GM18909 (cell line): ENCODE measurements at regions not wholly inside any gene's neighbourhood (a gene's known extent, or its start where the extent isn't known, plus 50 kb on each side); places are given as distances from the start of the nearest gene placed in this dataset.
"Not testable (repeated sequence)": the region's sequence is repeated elsewhere in the genome, so short reads cannot be mapped to it uniquely, and the experiment has no call there.

ENCODE experiments used
- ATAC-seq: cut with Tn5 transposase; IDR thresholded peaks from one replicate; pipeline ENCODE4 v1.9.1; 2021; ENCODE audit warnings: mild to moderate bottlenecking; ENCODE audit not compliant: unreplicated experiment, poor library complexity

DNA sequence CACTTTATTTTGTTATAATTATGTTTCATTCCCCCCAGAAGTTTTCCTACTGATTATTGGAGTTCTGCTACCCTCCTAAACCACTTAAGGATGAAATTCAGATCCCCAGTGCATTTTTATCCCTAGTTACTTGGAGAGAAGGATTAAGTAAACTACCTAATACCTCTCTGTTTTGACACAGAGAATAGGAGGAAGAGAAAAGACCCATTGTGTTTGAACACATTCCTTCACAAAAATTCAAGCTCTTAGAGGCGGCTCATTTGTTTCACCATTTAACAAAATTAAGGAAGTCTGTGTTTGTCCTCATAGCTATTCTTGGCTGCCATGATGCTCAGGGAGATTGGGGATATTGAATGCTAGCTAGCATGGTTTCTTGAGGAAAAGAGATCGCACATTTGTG is 492.6 kb downstream of the EBF1 start:
- ATAC-seq: no peak

DNA sequence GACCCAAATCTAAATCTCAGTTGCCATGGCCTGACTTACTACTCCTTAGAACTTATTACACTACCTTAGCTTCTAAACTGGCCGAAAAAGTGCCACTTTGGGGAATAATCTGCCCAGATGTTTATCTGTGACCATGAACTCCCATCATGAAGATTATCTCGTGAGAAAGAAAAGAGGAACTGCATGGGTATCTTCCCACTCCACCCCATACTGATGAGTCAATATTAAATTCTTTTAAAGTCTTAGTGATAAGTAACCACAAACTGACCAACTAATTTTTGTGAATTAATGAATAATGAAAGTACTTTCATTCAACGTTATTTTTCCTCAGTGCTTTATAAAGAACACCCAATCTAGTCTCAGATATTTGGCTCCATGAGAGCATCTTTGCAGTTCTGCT is 493.5 kb downstream of the EBF1 start:
- no peak for ATAC-seq

DNA sequence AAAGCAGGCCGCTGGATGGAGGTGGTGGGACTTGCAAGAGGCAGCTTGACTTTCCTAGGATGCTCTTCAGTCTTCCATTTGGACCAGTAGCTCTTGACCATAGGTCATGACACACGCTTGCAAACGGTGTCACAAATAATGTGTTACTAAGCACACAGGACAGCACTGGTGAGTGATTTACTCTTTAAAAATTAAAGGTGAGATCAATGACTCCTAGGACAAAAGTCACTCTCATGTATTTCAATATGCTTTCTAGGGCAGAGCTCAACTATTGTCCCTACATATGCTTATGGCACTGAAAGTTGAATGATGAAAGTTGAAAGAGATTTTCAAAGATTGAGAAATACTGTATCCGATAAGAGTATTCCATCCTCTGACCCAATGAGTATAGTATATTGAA is 496.7 kb downstream of the EBF1 start:
- ATAC-seq: no peak

DNA sequence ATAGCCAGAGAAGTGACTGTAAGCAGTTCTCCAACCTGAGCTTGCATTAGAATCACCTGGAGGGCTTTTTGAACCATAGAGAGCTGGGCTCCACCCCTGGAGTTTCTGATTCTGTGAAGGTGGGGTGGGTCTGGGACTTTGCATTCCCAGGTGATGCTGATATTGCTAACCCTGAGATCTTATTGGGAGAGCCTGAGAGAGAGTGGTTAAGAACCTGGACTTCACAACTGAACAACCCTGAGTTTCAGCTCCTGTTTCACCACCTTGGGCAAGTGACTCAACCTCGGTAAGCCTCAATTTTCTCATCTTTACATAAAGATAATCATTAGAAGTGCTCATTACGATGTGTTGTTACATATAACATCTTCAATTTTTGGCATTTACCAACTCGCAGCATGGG is 498.6 kb downstream of the EBF1 start:
- ATAC-seq: no peak

DNA sequence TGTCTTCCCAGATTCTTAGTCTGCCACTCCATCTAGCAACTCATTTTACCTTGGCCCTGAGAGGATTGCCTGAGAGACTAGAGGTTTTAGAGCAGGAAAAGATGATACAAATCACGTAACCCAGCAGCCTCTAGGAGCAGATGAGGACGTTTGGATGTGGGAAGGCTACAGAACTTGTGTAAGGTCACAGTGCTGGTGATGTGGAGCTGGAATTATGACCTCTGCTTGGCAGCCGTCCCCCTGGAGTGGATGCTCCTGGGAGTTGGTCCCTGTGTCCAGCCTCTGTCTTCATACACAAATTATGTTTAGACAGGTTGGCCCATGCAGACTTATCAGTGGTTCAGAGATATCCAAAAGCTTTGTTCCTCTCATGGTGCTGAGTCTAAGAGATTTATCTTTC is 499.0 kb downstream of the EBF1 start:
- ATAC-seq: no peak

DNA sequence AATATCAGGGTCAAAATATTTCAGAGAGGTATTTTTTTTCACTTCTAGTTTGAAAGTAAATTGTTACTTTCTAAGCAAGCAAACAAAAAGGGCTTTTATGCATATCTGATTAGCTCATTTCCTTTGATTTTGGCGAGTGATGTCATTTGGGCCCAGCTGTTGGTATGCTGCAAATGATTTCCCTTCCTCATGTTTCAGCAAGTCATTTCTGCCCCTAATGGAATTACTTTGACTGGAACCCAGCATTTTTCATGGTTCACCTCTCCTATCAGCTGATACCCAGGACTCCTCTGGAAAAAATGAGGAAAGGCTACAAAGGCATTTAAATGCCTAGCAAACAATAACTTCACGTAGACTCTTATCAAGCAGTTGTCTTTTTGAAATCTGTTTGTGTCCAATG is 500.6 kb downstream of the EBF1 start:
- no peak for ATAC-seq

DNA sequence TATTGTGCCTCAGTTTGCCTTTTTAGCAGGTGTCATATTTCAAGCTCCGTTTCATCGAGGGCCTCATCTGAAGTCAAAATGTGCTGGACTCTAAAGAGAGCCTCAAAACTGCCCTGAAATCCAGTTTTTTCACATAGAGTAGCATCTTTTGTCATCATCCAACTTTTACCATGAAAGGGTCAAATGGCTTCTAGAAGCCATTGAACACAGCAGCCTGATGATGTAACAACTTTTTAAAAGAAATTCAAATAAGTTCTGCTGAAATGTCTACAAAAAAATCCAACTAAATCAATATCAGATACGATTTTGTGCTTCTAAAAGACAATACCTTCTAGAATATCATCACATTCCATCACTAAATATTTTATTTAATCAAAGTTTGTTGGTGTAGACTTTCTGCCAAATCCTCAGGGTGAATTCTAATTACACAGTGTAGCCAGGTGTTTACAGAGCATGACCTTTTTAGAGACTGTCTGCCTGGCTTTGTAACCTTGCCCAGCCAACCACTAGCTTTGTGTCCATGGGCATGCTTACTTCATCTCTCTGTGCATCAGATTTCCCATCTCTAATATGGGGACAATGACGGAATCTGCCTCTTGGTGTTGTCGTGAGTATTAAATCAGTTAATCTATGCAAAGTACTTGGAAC is 505.0 kb downstream of the EBF1 start:
- no peak for ATAC-seq

DNA sequence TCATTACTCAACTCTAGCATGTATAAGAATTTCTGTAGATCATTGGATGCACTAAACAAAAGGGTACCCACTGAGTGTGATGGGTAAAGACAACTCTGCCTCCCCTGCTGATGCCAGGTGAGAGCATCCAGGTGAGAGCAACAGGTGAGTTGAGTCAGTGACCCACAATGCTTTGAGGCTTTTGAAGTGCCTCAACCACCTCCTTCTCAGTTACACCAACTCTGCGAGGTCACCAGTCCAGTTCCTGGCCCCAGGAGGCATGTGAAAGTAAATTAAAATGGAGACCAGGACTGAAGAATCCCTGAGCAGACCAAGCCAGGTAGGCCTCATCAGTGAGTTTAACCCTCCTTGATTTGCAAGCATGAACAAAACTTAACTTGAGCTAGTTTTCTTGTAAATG is 505.8 kb downstream of the EBF1 start:
- no peak for ATAC-seq

DNA sequence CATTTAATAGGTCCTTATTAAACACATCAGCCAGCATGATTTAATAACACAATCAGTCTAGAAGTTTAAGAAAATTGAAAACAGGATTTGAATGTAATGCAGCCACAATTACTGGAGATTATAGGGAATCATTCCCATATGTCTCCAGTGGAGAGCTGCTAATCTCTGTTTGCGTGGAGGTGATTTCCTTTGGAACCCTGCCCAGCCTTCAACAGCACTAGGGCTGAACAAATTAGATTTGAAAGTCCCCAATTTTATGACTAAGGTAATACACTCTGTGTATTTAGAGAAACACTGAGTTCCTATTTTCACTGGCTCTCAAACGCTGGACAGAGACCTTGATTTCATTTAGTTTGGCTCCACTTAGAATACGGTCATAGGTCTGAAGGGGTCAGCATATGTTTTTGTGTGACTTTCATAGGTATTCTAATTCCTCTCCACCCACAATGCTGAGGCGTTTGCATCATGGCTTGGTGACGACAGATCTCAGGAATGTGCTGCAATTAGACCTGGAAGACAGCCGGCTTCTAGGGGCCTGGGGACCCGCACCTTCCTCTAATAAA is 508.3 kb downstream of the EBF1 start:
- no peak for ATAC-seq

DNA sequence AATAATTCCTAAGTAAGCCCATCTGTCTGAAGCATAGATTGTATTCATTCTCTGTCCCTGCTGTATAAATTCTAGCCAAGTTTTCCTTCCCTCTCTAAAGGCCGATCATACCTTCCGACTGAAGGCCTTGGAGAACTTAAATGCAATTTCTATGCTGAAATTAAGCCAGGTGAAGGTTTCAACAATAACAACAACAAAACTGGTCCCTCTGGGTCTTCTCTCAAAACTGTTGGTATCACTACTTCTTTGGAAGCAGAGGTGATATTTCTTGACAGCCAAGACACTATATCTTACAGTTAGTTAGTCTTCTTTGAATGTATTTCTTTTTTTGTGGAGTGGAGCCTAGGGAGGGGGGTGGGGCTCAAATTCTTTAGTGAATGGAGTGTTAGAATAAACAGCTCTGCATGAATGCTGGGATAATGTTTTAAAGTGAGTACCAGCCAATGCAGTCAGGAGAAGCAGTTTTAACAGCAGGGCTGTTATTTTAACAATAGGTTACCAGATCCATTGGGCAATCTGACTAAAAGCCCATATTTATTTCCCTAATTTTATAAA is 508.9 kb downstream of the EBF1 start:
- ATAC-seq: no peak

DNA sequence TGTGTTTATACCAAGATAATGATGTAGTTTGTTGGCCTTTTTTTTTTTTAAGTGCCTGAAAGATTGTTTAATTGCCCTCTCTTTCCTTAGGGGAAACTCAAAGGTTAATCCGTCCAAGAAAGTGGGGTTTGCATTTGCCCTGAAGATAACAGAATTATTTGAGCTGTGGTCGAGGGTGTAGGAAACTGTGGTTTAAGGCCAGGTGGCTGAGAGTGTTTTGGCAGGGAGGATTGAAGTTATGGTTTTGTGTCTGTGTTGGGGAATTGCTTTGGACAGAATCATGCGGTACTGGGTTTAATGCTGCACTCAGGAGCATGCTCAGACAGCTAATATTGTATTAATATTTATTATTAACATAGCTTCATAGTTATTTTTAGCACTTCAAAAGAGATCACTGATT is 509.8 kb downstream of the EBF1 start:
- ATAC-seq: no peak

DNA sequence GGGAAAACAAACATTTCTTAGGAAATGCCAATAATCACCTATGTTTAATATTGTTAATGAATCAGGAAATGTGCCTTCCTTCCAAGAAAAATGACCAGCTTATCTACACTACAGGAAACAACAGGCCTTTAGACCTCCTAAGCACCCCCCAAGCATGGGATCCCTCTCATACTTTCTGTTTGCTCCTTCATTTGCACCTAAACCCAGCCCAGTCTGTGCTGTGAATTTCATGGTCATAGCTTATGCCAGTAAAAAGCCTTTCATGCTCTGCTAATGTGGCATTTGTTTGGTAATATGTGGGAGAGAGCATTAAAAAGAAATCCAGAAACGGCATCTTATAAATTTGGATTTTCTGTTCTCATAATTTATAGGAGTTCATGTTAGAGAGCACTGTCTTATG is 511.1 kb downstream of the EBF1 start:
- ATAC-seq: no peak

DNA sequence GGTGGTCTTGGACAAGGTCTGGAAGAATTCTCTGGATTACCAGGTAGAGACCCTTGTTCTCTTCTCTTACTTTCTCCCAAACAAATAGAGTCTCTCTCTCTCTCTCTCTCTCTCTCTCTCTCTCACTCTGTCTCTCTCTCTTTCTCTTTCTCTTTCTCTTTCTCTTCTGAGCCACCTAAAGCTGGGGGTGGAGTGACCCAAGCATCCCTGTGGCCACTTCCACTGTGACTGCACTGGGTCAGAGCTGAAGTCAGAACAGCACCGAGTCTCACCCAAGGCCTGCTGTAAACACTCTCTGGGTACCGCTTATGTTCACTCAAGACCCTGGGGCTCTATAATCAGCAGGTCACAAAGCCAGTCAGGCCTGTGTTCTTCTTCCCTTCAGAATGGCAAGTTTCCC is 513.7 kb downstream of the EBF1 start:
- no peak for ATAC-seq

DNA sequence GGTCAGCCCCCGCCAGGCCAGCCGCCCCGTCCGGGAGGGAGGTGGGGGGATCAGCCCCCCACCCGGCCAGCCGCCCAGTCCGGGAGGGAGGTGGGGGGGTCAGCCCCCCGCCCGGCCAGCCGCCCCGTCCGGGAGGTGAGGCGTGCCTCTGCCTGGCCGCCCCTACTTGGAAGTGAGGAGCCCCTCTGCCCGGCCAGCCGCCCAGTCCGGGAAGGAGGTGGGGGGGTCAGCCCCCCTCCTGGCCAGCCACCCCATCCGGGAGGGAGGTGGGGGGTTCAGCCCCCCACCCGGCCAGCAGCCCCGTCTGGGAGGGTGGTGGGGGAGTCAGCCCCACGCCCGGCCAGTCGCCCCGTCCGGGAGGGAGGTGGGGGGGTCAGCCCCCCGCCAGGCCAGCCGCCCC is 517.0 kb downstream of the EBF1 start:
- not testable (repeated sequence) for ATAC-seq

DNA sequence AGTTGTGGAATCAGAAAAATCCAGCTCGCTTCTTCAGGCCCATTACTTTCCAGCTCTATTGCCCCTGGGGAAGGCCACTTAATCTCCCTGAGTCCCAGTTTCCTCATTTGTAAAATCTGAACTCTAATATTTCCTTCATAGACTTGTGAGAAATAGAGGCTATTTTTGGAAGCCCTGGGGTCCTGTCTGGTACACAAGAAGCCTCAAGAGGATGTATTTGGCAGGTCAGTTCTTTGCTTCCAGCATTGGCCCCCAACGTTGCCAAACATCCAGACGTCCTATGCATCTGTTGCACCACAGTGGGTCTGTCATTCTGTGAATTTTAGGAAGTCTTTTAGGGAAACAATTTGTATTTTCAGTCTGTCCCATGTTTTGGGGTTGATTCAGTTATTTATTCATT is 525.9 kb downstream of the EBF1 start:
- no peak for ATAC-seq

DNA sequence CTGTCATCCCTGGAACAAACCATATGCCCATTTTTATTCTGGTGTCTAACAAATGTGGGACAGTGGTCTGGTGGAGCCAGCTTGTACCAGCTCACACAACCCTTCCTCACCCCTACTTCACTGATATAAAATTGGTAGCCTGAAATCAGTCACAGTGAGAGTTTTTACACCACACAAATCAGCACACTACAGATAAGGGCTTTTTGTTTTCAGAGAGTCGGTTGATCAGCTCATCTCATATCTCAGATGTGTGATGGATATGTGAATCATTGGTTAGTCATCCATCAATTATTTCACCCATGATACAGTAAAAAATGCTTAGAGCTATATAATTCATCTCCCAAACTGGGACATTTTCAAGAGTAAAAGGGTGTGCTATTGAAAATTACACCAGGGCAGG is 529.2 kb downstream of the EBF1 start:
- no peak for ATAC-seq

DNA sequence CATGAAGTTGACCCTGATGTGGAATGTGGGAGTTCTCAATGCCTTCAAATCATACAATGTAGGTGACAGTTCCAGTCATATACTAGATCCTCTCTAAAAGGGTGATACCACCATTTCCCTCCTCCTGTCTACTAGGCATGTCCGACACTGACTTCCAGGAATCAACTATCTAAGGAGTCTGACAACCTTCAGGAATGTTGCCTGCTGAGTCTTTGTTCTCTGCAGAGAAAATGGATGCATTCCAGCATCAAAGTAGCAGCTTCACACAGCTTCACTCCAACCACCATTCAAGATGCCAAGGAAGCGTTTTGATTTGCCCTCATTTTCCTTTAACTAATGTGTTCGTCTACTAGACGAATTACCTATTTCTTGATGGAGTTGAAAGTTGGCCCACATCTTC is 530.2 kb downstream of the EBF1 start:
- ATAC-seq: no peak

DNA sequence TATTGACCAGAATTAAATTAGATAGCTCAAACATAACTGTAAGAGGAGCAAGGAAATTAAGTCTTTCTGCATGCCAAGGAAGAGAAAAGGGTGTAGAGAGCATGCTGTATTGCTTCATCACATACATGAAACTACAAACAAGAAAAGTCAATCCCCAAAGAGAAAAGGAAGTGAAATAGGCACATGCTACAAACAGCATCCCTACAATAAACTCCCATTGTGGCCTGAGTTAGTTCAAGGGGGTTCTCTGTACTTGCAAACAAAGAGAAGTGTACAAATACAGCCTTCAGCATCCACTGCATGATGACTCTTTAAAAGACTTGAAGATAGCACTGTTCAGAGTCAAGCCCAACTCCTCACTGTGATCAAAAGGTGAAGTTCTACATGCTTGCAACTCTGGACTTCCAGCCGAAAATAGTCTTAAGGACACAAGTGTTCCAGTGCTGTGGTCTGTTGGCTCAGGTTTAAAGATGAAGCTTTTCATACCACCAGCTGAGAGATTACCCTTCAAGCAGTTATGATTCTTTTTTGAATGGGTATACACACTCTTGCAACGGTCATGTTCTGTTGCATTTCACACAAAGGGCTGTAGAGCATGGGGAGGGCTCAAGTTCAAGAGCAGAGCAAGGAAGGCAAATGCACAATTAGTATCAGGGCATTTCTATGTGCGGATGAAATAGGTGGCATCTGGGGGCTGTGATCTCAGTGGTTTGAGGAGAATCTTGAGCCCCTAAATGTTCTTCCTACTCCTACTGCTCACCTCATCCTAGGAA is 534.5 kb downstream of the EBF1 start:
- peak; percentile 48 for ATAC-seq

DNA sequence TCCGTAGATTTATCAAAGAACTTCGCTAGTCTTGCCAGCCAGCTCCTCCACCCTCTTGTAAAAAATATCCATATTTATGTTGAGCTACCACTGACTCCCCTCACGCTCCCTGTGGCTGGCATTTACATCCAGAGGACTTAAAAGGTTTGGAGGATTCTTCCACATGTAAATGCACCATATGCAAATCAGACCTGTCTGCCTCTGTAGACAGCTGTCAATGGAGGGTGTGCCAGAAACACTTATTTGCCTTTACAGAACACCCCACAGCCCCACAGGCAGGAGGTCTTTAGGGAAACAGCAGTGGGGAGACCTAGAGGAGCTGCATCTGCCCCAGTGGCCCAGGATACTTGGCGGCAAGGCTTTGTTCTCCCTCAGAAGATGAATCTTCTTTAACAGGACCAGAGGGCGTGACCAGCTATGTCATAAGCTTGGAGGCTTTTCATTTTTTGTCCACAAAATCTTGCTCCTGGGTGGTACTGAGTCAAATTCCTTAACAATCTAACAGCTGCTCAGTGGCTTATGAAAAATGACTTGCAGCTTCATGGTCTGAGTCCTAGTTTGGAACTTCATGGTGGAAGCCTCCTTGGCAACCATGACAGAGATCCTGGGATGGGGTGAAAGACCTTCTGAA is 535.8 kb downstream of the EBF1 start:
- no peak for ATAC-seq

DNA sequence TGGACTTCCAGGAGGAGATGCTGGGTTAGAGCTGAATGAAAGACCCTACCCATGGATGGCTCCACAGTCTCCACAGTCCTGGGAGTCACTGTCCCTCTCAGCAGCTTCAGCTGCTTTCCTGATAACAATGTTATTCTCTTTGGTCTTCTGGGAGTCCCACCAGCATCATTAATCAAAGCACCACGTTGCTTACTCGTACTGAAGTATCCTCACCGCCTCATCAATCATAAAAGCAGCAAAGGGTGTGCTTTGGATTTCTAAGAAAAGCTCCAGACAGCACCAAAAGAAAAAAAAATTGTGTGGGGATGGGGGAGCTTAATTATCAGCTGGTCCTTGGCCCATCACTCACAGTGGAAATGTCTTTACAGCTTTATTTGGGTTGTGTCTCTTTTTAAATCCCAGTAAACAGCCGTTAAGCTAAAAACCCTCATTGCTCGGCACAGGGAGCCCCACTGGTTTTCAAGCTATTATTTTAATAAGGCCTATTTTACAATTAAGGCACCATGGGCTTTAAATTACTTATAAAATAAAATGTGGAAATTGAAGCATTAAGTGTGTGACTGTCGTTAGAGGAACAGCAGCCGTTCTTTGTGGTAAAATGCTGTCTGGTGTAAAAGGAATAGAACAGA is 538.0 kb downstream of the EBF1 start:
- no peak for ATAC-seq

DNA sequence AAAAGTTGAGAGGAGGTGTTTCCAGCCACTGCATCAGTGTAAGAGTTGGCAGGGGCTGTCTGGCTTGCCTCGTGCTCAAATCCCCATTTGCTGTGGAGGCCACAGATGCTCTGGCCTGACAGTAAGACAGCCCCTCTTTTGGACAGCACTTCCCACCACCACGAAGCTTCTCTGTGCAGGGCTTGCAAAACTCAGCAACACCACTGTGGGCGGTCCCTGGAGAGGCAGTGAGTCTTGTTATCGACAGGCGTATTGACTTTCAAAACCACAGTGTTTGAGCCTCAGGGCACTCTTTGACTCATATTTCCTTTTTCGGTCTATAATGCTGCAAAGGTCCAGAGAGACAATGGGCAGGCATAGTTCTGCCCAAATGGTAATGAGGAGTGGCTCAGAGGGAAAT is 539.5 kb downstream of the EBF1 start:
- peak; percentile 92 for ATAC-seq
